ENCODE measurements at regions not wholly inside any gene's neighbourhood (a gene's known extent, or its start where the extent isn't known, plus 50 kb on each side); places are given as distances from the start of the nearest gene placed in this dataset.

- Histone ChIP-seq H3K9ac (ENCODE audit: low read length) (no peak overlapping the region), H2AFZ (ENCODE audit: low read length) (no peak overlapping the region), H3K79me2 (ENCODE audit: low read length) (no peaks in the 10 kb centered on the region), H3K36me3 (ENCODE audit: insufficient read depth, low read length) (no peaks in the 10 kb centered on the region), H3K4me3 (ENCODE audit: low read length) (no peak overlapping the region), H3K4me1 (ENCODE audit: low read length) (no peaks in the 10 kb centered on the region), H3K4me2 (ENCODE audit: low read depth, low read length, poor library complexity, severe bottlenecking) (no peak overlapping the region), H4K20me1 (ENCODE audit: insufficient read depth, low read depth, low read length) (no peaks in the 10 kb centered on the region), H3K9me2 (replicated peaks; ENCODE audit: insufficient read depth, low read length) (no peaks in the 10 kb centered on the region), H3K27me3 (ENCODE audit: low read length) (no peaks in the 10 kb centered on the region), H3K9me3 (ENCODE audit: low read length) (no peaks in the 10 kb centered on the region), H3K27ac (ENCODE audit: low read length) (no peak overlapping the region)
- DNase-seq, result no peak
Measured at GRCh38 chr15:93800805-93801204, 430.6 kb upstream of the MCTP2 start.

DNA sequence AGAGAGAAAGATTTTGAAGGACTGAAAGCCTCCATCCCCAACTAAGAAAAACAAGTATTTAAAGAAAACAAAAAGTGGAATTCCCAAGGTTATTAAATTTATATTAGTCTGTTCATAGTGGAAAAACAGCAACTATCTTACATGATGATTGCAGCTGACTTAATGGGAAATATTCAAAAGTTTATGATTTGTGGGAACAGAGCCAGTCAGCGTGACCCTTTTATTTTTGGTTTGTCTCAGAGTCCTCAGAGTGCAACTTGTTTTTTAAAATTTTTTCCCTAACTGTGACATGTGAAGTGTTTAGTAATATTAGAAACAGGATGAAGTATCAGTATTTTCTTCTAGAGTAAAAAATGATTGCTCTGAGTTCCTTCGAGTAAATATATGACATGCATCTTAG lies 441.9 kb upstream of the MCTP2 start:
- H3K27me3 ChIP-seq (ENCODE audit: low read length), result no peaks in the 10 kb centered on the region
- H2AFZ ChIP-seq (ENCODE audit: low read length), result no peak overlapping the region
- H3K27ac ChIP-seq (ENCODE audit: low read length), result no peak overlapping the region
- H3K4me1 ChIP-seq (ENCODE audit: low read length), result no peaks in the 10 kb centered on the region
- H3K36me3 ChIP-seq (ENCODE audit: insufficient read depth, low read length), result no peaks in the 10 kb centered on the region
- no peak overlapping the region for H3K4me2 ChIP-seq (ENCODE audit: low read depth, low read length, poor library complexity, severe bottlenecking)
- no peaks in the 10 kb centered on the region for H3K9me3 ChIP-seq (ENCODE audit: low read length)
- no peaks in the 10 kb centered on the region for H3K79me2 ChIP-seq (ENCODE audit: low read length)
- H4K20me1 ChIP-seq (ENCODE audit: insufficient read depth, low read depth, low read length), result no peaks in the 10 kb centered on the region
- H3K9ac ChIP-seq (ENCODE audit: low read length), result no peak overlapping the region
- no peak for DNase-seq
- H3K9me2 ChIP-seq (replicated peaks; ENCODE audit: insufficient read depth, low read length), result no peaks in the 10 kb centered on the region
- H3K4me3 ChIP-seq (ENCODE audit: low read length), result no peak overlapping the region

- Histone ChIP-seq H2AFZ (ENCODE audit: low read length) (no peak overlapping the region), H3K79me2 (ENCODE audit: low read length) (no peaks in the 10 kb centered on the region), H3K4me1 (ENCODE audit: low read length) (no peaks in the 10 kb centered on the region), H4K20me1 (ENCODE audit: insufficient read depth, low read depth, low read length) (no peaks in the 10 kb centered on the region), H3K4me2 (ENCODE audit: low read depth, low read length, poor library complexity, severe bottlenecking) (no peak overlapping the region), H3K27ac (ENCODE audit: low read length) (no peak overlapping the region), H3K9ac (ENCODE audit: low read length) (no peak overlapping the region), H3K4me3 (ENCODE audit: low read length) (no peak overlapping the region), H3K9me3 (ENCODE audit: low read length) (no peaks in the 10 kb centered on the region), H3K36me3 (ENCODE audit: insufficient read depth, low read length) (no peaks in the 10 kb centered on the region), H3K9me2 (replicated peaks; ENCODE audit: insufficient read depth, low read length) (no peaks in the 10 kb centered on the region), H3K27me3 (ENCODE audit: low read length) (no peaks in the 10 kb centered on the region)
- no peak for DNase-seq
Measured at GRCh38 chr15:93780073-93780472, 451.3 kb upstream of the MCTP2 start.

GRCh38 chr15:93779341-93779740 lies 452.0 kb upstream of the MCTP2 start:
- Histone ChIP-seq H3K4me2 (ENCODE audit: low read depth, low read length, poor library complexity, severe bottlenecking) (no peak overlapping the region), H3K4me1 (ENCODE audit: low read length) (no peaks in the 10 kb centered on the region), H4K20me1 (ENCODE audit: insufficient read depth, low read depth, low read length) (no peaks in the 10 kb centered on the region), H3K27me3 (ENCODE audit: low read length) (no peaks in the 10 kb centered on the region), H3K36me3 (ENCODE audit: insufficient read depth, low read length) (no peaks in the 10 kb centered on the region), H3K9me3 (ENCODE audit: low read length) (no peaks in the 10 kb centered on the region), H2AFZ (ENCODE audit: low read length) (no peak overlapping the region), H3K79me2 (ENCODE audit: low read length) (no peaks in the 10 kb centered on the region), H3K9ac (ENCODE audit: low read length) (no peak overlapping the region), H3K9me2 (replicated peaks; ENCODE audit: insufficient read depth, low read length) (no peaks in the 10 kb centered on the region), H3K4me3 (ENCODE audit: low read length) (no peak overlapping the region), H3K27ac (ENCODE audit: low read length) (no peak overlapping the region)
- DNase-seq, result no peak

DNA sequence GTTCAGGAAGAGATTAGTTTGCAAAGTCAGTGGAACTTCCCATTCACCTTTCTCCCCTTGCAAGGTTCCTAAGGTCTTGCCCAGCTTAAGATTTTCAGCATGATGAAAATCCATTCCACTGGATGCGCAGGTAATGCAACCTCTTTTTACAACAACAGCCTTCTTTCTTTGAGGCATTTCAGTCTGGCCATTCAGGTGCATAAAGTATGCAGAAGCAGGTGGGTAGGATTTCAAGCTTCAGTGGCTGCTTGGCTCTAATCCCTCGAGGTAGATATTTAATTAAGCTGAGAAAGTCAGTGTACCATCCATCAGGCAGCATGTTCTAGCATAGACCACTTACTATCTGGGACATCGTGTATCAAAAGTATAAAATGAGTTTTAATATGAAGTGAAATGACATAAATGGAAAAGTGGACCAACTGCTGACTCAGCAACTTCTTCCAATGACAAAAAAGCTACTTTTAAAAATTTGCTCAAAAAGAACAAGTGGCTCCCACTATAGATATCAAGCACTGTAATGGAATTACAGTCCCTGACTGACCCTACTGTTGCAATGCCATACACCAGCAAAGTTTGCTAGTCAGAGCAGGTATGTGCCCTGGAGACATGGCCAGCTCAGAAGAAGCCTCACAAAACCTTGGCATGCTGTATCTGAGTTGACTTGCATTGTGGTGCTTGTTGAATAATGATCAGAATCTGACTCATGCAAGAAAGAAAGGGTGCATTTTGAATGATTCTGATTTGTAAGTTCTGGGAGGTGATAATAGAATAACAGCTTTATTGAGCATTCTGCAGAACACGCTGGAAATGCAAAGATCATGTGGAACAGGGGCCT lies 459.9 kb upstream of the MCTP2 start:
- peaks cover 6% of the 10 kb centered on the region for H3K4me1 ChIP-seq (ENCODE audit: low read length)
- no peak overlapping the region for H2AFZ ChIP-seq (ENCODE audit: low read length)
- H3K4me2 ChIP-seq (ENCODE audit: low read depth, low read length, poor library complexity, severe bottlenecking), result no peak overlapping the region
- no peak overlapping the region for H3K27ac ChIP-seq (ENCODE audit: low read length)
- H3K9ac ChIP-seq (ENCODE audit: low read length), result no peak overlapping the region
- no peak for DNase-seq
- no peaks in the 10 kb centered on the region for H3K36me3 ChIP-seq (ENCODE audit: insufficient read depth, low read length)
- no peaks in the 10 kb centered on the region for H3K9me3 ChIP-seq (ENCODE audit: low read length)
- no peaks in the 10 kb centered on the region for H3K27me3 ChIP-seq (ENCODE audit: low read length)
- no peak overlapping the region for H3K4me3 ChIP-seq (ENCODE audit: low read length)
- no peaks in the 10 kb centered on the region for H3K79me2 ChIP-seq (ENCODE audit: low read length)
- no peaks in the 10 kb centered on the region for H3K9me2 ChIP-seq (replicated peaks; ENCODE audit: insufficient read depth, low read length)
- H4K20me1 ChIP-seq (ENCODE audit: insufficient read depth, low read depth, low read length), result no peaks in the 10 kb centered on the region

DNA sequence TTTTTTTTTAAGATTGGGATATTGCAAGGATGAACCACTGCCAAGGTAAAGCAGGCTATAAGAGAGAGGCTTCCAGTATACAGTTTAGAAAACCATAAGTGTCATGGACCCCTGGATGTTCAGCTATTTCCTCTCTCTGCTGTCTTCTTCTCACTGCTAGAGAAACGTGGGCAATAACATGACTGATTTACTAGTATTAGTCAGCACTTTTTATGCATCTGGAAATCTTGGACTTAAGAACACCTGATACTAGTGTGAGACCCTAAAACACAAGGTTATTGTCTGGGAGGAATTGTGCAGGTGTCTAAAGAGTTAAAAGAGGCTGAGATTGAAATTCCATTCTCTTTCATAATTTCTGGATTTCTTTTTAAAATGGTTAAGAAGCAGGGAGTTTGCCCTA lies 460.6 kb upstream of the MCTP2 start:
- Histone ChIP-seq H4K20me1 (ENCODE audit: insufficient read depth, low read depth, low read length) (no peaks in the 10 kb centered on the region), H3K9me3 (ENCODE audit: low read length) (no peaks in the 10 kb centered on the region), H3K4me1 (ENCODE audit: low read length) (peaks cover 6% of the 10 kb centered on the region), H3K9me2 (replicated peaks; ENCODE audit: insufficient read depth, low read length) (no peaks in the 10 kb centered on the region), H3K36me3 (ENCODE audit: insufficient read depth, low read length) (no peaks in the 10 kb centered on the region), H3K9ac (ENCODE audit: low read length) (no peak overlapping the region), H3K79me2 (ENCODE audit: low read length) (no peaks in the 10 kb centered on the region), H3K27me3 (ENCODE audit: low read length) (no peaks in the 10 kb centered on the region), H3K4me2 (ENCODE audit: low read depth, low read length, poor library complexity, severe bottlenecking) (no peak overlapping the region), H3K4me3 (ENCODE audit: low read length) (no peak overlapping the region), H2AFZ (ENCODE audit: low read length) (no peak overlapping the region), H3K27ac (ENCODE audit: low read length) (no peak overlapping the region)
- no peak for DNase-seq

DNA sequence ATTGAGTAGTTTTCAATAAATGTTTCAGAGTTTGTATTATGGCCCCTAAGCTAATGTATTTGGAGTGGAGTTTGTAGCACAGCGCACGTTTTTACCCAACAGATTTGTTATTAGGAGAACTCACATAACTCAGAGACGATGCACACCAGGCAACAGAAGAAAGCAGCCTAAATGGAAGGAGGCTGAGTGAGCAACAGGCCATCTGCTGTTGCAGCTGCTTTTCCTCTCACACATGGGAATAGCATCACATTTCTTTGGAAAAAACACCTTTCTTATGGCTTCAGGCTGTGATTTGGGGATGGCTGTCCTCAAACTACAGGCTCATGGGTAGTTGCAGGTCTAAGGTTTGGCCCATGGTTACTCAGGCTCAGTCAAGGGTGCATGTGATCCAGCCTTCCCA lies 469.3 kb upstream of the MCTP2 start:
- Histone ChIP-seq H3K4me1 (ENCODE audit: low read length) (no peaks in the 10 kb centered on the region), H3K36me3 (ENCODE audit: insufficient read depth, low read length) (no peaks in the 10 kb centered on the region), H3K4me3 (ENCODE audit: low read length) (no peak overlapping the region), H3K4me2 (ENCODE audit: low read depth, low read length, poor library complexity, severe bottlenecking) (no peak overlapping the region), H3K9me2 (replicated peaks; ENCODE audit: insufficient read depth, low read length) (no peaks in the 10 kb centered on the region), H3K9ac (ENCODE audit: low read length) (no peak overlapping the region), H3K27me3 (ENCODE audit: low read length) (no peaks in the 10 kb centered on the region), H4K20me1 (ENCODE audit: insufficient read depth, low read depth, low read length) (no peaks in the 10 kb centered on the region), H3K9me3 (ENCODE audit: low read length) (no peaks in the 10 kb centered on the region), H3K27ac (ENCODE audit: low read length) (no peak overlapping the region), H2AFZ (ENCODE audit: low read length) (no peak overlapping the region), H3K79me2 (ENCODE audit: low read length) (no peaks in the 10 kb centered on the region)
- no peak for DNase-seq

DNA sequence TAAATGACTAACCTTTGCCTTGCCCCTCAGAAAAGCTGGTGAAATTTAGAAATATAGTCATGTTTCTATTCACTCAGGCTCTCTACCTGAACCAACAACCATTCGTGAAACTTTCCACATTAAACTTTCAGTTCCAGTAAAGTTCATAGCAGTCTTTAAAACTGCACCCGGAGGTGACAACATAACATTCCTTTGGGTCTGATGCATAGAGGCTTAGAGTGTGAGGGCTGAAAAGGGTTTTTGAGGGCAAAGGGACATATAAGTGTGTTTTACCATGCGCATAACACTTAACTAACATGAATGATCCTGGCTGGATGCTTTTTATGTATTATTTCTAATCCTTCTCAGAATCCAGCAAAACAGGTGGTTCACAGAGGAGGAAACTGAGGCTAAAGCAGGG lies 471.7 kb upstream of the MCTP2 start:
- Histone ChIP-seq H4K20me1 (ENCODE audit: insufficient read depth, low read depth, low read length) (no peaks in the 10 kb centered on the region), H3K9me2 (replicated peaks; ENCODE audit: insufficient read depth, low read length) (no peaks in the 10 kb centered on the region), H3K9ac (ENCODE audit: low read length) (no peak overlapping the region), H3K9me3 (ENCODE audit: low read length) (no peaks in the 10 kb centered on the region), H2AFZ (ENCODE audit: low read length) (no peak overlapping the region), H3K27ac (ENCODE audit: low read length) (no peak overlapping the region), H3K4me1 (ENCODE audit: low read length) (no peaks in the 10 kb centered on the region), H3K4me2 (ENCODE audit: low read depth, low read length, poor library complexity, severe bottlenecking) (no peak overlapping the region), H3K4me3 (ENCODE audit: low read length) (no peak overlapping the region), H3K27me3 (ENCODE audit: low read length) (no peaks in the 10 kb centered on the region), H3K79me2 (ENCODE audit: low read length) (no peaks in the 10 kb centered on the region), H3K36me3 (ENCODE audit: insufficient read depth, low read length) (no peaks in the 10 kb centered on the region)
- no peak for DNase-seq

Measured in Karpas-422 (cell line).